Neural cell (in vitro differentiated cells): ENCODE measurements at regions not wholly inside any gene's neighbourhood (a gene's known extent, or its start where the extent isn't known, plus 50 kb on each side); places are given as distances from the start of the nearest gene placed in this dataset.

Experiments
- H2AFZ ChIP-seq: fragments of 200-600, 300-800 bp; sonication (generic), shearing (Covaris generic); 2 replicates; pipeline ENCODE4 v1.6.0; 2014; ENCODE audit warnings: low read depth, mild to moderate bottlenecking, antibody characterized with exemption, low read length, moderate library complexity
- H3F3A ChIP-seq: fragments of 200-600 bp; shearing (Covaris generic); 2 replicates; pipeline ENCODE4 v1.6.1; 2016; ENCODE audit warnings: mild to moderate bottlenecking, moderate library complexity, mixed read lengths, antibody characterized with exemption, low read length; ENCODE audit not compliant: insufficient read depth, poor library complexity, severe bottlenecking
- H3K27ac ChIP-seq: fragments of 200-600, 300-800 bp; sonication (generic), shearing (Covaris generic); 2 replicates; pipeline ENCODE4 v1.5.1; 2014; ENCODE audit warnings: mild to moderate bottlenecking, low read length, moderate library complexity
- H3K27me3 ChIP-seq: fragments of 300-800, 200-600 bp; sonication (generic), shearing (Covaris generic); 2 replicates; pipeline ENCODE4 v1.6.0; 2014; ENCODE audit warnings: mild to moderate bottlenecking, low read depth, low read length, moderate library complexity; ENCODE audit not compliant: insufficient read depth
- H3K36me3 ChIP-seq: fragments of 300-800, 200-600 bp; sonication (generic), shearing (Covaris generic); 2 replicates; pipeline ENCODE4 v1.5.1; 2014; ENCODE audit warnings: mild to moderate bottlenecking, antibody characterized with exemption, low read length, moderate library complexity; ENCODE audit not compliant: insufficient read depth
- H3K4me2 ChIP-seq: fragments of 300-800, 200-600 bp; sonication (generic), shearing (Covaris generic); 2 replicates; pipeline ENCODE4 v1.6.0; 2014; ENCODE audit warnings: mild to moderate bottlenecking, low read length
- H3K4me3 ChIP-seq: fragments of 300-800, 200-600 bp; sonication (generic), shearing (Covaris generic); 2 replicates; pipeline ENCODE4 v1.5.1; 2014; ENCODE audit warnings: mild to moderate bottlenecking, low read length, moderate library complexity
- H3K79me2 ChIP-seq: fragments of 200-600 bp; shearing (Covaris generic); replicated peaks from 2 replicates; pipeline ENCODE4 v1.6.0; 2014; ENCODE audit warnings: mild to moderate bottlenecking, low read length, moderate library complexity; ENCODE audit not compliant: insufficient read depth
- H3K9ac ChIP-seq: fragments of 300-800, 200-600 bp; sonication (generic), shearing (Covaris generic); 2 replicates; pipeline ENCODE4 v1.6.1; 2016; ENCODE audit warnings: mild to moderate bottlenecking, low read length, mixed read lengths
- H3K9me2 ChIP-seq: fragments of 200-600 bp; shearing (Covaris generic); 2 replicates; pipeline ENCODE4 v1.6.1; 2016; ENCODE audit warnings: mild to moderate bottlenecking, low read length, mixed read lengths; ENCODE audit not compliant: insufficient read depth
- H3K9me3 ChIP-seq: fragments of 200-600, 300-800 bp; sonication (generic), shearing (Covaris generic); 2 replicates; pipeline ENCODE4 v1.6.1; 2016; ENCODE audit warnings: mild to moderate bottlenecking, mixed run types, low read length, moderate library complexity, mixed read lengths
- H4K20me1 ChIP-seq: fragments of 200-600 bp; shearing (Covaris generic); 2 replicates; pipeline ENCODE4 v1.6.1; 2016; ENCODE audit warnings: mild to moderate bottlenecking, mixed run types; ENCODE audit not compliant: insufficient read depth
- EP300 ChIP-seq: fragments of 450-650 bp; conservative IDR thresholded peaks from 2 replicates; pipeline ENCODE4 v1.6.1; 2014; ENCODE audit warnings: antibody characterized with exemption, mild to moderate bottlenecking, moderate library complexity; ENCODE audit not compliant: poor library complexity, severe bottlenecking
- EZH2 ChIP-seq: fragments of 200-600, 300-800 bp; shearing (Covaris generic), sonication (generic); IDR thresholded peaks from 2 replicates; pipeline ENCODE4 v1.6.1; 2014; ENCODE audit warnings: antibody characterized with exemption, low read length, borderline replicate concordance, mild to moderate bottlenecking; ENCODE audit not compliant: insufficient read depth, poor library complexity, severe bottlenecking
- MXI1 ChIP-seq: fragments of 450-650 bp; conservative IDR thresholded peaks from 2 replicates; pipeline ENCODE4 v1.6.1; 2014; ENCODE audit warnings: antibody characterized with exemption, mild to moderate bottlenecking; ENCODE audit not compliant: poor library complexity, severe bottlenecking
- POLR2AphosphoS5 ChIP-seq: IDR thresholded peaks from 2 replicates; pipeline ENCODE4 v1.6.1; 2012
- RAD21 ChIP-seq: fragments of 450-650 bp; conservative IDR thresholded peaks from 2 replicates; pipeline ENCODE4 v1.6.1; 2014; ENCODE audit warnings: antibody characterized with exemption, mild to moderate bottlenecking, moderate library complexity
- SMC3 ChIP-seq: fragments of 450-650 bp; conservative IDR thresholded peaks from 2 replicates; pipeline ENCODE4 v1.6.1; 2014; ENCODE audit warnings: antibody characterized with exemption, mild to moderate bottlenecking, moderate library complexity; ENCODE audit not compliant: poor library complexity
- TAF1 ChIP-seq: IDR thresholded peaks from 2 replicates; pipeline ENCODE4 v1.6.1; 2012; ENCODE audit warnings: low read depth
- TF ChIP-seq, protein P1 (sequence below): fragments of 450-650 bp; IDR thresholded peaks from 2 replicates; pipeline ENCODE4 v1.5.1; 2014; ENCODE audit warnings: antibody characterized with exemption, mild to moderate bottlenecking, moderate library complexity; ENCODE audit not compliant: poor library complexity, severe bottlenecking
- TF ChIP-seq, protein P2 (sequence below): IDR thresholded peaks from 2 replicates; pipeline ENCODE4 v1.6.1; 2012; ENCODE audit warnings: borderline replicate concordance

DNA sequence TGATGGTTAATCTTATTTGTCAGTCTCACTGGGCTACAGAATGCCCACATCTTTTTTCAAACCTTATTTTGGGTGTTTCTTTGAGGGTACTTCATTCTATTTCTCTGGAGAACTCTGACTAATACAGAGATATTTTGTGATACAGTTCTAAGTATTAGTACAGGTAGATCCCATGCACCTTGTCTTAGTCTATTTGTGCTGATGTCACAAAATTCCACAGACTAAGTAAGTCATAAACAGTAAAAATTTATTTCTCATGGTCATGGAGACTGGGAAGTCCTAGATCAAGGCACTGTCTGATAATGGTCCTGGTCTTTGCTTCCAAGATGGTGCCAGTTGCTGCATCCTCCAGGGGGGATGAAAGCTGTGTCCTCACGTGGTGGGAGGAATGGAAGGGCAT lies 68.6 kb upstream of the EPHA4 start:
- Histone ChIP-seq H3K27ac (no peak overlapping the region), H3K36me3 (no peaks in the 10 kb centered on the region), H3K4me2 (no peak overlapping the region), H3K9ac (no peak overlapping the region), H3K79me2 (no peaks in the 10 kb centered on the region), H4K20me1 (no peaks in the 10 kb centered on the region), H3K9me2 (no peaks in the 10 kb centered on the region), H2AFZ (no peak overlapping the region), H3K27me3 (no peaks in the 10 kb centered on the region), H3K4me3 (no peak overlapping the region), H3F3A (no peaks in the 10 kb centered on the region), H3K9me3 (no peaks in the 10 kb centered on the region)
- TF ChIP-seq POLR2AphosphoS5 (no peak), RAD21 (no peak), TAF1 (no peak), EZH2 (no peak), EP300 (no peak), MXI1 (no peak), SMC3 (no peak)
- TF ChIP-seq, protein P1, sequence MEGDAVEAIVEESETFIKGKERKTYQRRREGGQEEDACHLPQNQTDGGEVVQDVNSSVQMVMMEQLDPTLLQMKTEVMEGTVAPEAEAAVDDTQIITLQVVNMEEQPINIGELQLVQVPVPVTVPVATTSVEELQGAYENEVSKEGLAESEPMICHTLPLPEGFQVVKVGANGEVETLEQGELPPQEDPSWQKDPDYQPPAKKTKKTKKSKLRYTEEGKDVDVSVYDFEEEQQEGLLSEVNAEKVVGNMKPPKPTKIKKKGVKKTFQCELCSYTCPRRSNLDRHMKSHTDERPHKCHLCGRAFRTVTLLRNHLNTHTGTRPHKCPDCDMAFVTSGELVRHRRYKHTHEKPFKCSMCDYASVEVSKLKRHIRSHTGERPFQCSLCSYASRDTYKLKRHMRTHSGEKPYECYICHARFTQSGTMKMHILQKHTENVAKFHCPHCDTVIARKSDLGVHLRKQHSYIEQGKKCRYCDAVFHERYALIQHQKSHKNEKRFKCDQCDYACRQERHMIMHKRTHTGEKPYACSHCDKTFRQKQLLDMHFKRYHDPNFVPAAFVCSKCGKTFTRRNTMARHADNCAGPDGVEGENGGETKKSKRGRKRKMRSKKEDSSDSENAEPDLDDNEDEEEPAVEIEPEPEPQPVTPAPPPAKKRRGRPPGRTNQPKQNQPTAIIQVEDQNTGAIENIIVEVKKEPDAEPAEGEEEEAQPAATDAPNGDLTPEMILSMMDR = no peak
- TF ChIP-seq, protein P2, sequence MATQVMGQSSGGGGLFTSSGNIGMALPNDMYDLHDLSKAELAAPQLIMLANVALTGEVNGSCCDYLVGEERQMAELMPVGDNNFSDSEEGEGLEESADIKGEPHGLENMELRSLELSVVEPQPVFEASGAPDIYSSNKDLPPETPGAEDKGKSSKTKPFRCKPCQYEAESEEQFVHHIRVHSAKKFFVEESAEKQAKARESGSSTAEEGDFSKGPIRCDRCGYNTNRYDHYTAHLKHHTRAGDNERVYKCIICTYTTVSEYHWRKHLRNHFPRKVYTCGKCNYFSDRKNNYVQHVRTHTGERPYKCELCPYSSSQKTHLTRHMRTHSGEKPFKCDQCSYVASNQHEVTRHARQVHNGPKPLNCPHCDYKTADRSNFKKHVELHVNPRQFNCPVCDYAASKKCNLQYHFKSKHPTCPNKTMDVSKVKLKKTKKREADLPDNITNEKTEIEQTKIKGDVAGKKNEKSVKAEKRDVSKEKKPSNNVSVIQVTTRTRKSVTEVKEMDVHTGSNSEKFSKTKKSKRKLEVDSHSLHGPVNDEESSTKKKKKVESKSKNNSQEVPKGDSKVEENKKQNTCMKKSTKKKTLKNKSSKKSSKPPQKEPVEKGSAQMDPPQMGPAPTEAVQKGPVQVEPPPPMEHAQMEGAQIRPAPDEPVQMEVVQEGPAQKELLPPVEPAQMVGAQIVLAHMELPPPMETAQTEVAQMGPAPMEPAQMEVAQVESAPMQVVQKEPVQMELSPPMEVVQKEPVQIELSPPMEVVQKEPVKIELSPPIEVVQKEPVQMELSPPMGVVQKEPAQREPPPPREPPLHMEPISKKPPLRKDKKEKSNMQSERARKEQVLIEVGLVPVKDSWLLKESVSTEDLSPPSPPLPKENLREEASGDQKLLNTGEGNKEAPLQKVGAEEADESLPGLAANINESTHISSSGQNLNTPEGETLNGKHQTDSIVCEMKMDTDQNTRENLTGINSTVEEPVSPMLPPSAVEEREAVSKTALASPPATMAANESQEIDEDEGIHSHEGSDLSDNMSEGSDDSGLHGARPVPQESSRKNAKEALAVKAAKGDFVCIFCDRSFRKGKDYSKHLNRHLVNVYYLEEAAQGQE = no peak

DNA sequence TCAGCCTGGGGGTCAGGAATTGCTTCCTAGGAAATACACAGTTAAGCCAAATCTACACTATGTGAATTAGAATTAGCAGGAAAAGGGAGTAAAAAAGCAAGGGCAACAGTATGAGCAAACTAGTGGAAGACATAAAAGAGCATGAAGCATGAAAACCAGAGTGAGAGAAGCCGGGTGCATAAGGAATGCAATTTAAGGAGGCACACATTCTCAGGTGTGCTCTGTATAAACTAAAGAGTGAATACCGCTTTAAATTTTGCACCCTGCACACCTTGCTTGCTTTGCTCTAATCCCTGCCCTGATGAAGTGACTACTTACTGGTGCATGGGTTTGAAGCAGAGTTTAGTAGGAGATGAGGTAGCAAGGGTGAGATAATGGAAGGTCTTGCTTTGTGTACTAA lies 65.7 kb upstream of the EPHA4 start:
- Histone ChIP-seq H3K4me3 (no peak overlapping the region), H3F3A (no peaks in the 10 kb centered on the region)

More for the DNA sequence above, 65.7 kb upstream of the EPHA4 start:
- Histone ChIP-seq H3K4me2 (no peak overlapping the region), H3K9me3 (no peaks in the 10 kb centered on the region), H3K9ac (no peak overlapping the region), H4K20me1 (no peaks in the 10 kb centered on the region), H3K9me2 (no peaks in the 10 kb centered on the region), H3K36me3 (no peaks in the 10 kb centered on the region), H3K27ac (no peak overlapping the region), H3K27me3 (no peaks in the 10 kb centered on the region), H2AFZ (no peak overlapping the region), H3K79me2 (no peaks in the 10 kb centered on the region)
- TF ChIP-seq MXI1 (no peak), EP300 (no peak), RAD21 (no peak), POLR2AphosphoS5 (no peak), SMC3 (no peak), EZH2 (no peak), TAF1 (no peak)
- TF ChIP-seq, protein P2 = no peak
- TF ChIP-seq, protein P1 = no peak
